ENCODE measurements at regions not wholly inside any gene's neighbourhood (a gene's known extent, or its start where the extent isn't known, plus 50 kb on each side); places are given as distances from the start of the nearest gene placed in this dataset.

GRCh38 chr1:116314305-116314919 lies 58.6 kb upstream of the ATP1A1 start (continued):
- peak; percentile 52; the same call in 1 of the 2 replicates for TF ChIP-seq HDAC1 (CRISPR knock-in tag; IDR thresholded peaks at IDR 0.05)
- no peak for TF ChIP-seq PRDM10 (CRISPR knock-in tag; IDR thresholded peaks at IDR 0.05; ENCODE audit: low read depth)
- TF ChIP-seq TEAD2 (CRISPR knock-in tag; IDR thresholded peaks at IDR 0.05): no peak
- TF ChIP-seq USF2 (IDR thresholded peaks at IDR 0.05; ENCODE audit: low read depth, low read length): no peak
- TF ChIP-seq USF2 (CRISPR knock-in tag; IDR thresholded peaks at IDR 0.05; ENCODE audit: borderline replicate concordance): no peak
- no peak for TF ChIP-seq ZNF629 (CRISPR knock-in tag; conservative IDR thresholded peaks at IDR 0.05)
- no peak for TF ChIP-seq KLF6 (CRISPR knock-in tag; IDR thresholded peaks at IDR 0.05)
- TF ChIP-seq THYN1 (CRISPR knock-in tag; IDR thresholded peaks at IDR 0.05; ENCODE audit: borderline replicate concordance, low read depth): no peak
- TF ChIP-seq ZFP37 (CRISPR knock-in tag; IDR thresholded peaks at IDR 0.05; ENCODE audit: borderline replicate concordance): no peak
- 0 out of 2 replicates have a peak, but pooled peaks have one; percentile 27 for TF ChIP-seq SAP130 (CRISPR knock-in tag; IDR thresholded peaks at IDR 0.05; ENCODE audit: low read depth)
- no peak for TF ChIP-seq YY1 (IDR thresholded peaks at IDR 0.05; ENCODE audit: insufficient read depth, insufficient replicate concordance, low read depth, low read length)
- no peak for TF ChIP-seq BATF2 (CRISPR knock-in tag; IDR thresholded peaks at IDR 0.05)
- TF ChIP-seq ZNF138 (CRISPR knock-in tag; IDR thresholded peaks at IDR 0.05; ENCODE audit: low read depth): no peak
- TF ChIP-seq THRA (CRISPR knock-in tag; IDR thresholded peaks at IDR 0.05; ENCODE audit: borderline replicate concordance): peak; percentile 70
- no peak for TF ChIP-seq DNMT3B (CRISPR knock-in tag; conservative IDR thresholded peaks at IDR 0.05)
- TF ChIP-seq SUZ12 (IDR thresholded peaks at IDR 0.05; ENCODE audit: low read depth, low read length): no peak
- 0 out of 2 replicates have a peak, but pooled peaks have one; percentile 38 for TF ChIP-seq ELF3 (CRISPR knock-in tag; IDR thresholded peaks at IDR 0.05)
- TF ChIP-seq CENPX (CRISPR knock-in tag; IDR thresholded peaks at IDR 0.05): no peak
- TF ChIP-seq TCF12 (IDR thresholded peaks at IDR 0.05): no peak
- TF ChIP-seq TCF12 (CRISPR knock-in tag; IDR thresholded peaks at IDR 0.05): no peak
- TF ChIP-seq SATB2 (CRISPR knock-in tag; IDR thresholded peaks at IDR 0.05): no peak
- no peak for TF ChIP-seq ATF5 (CRISPR knock-in tag; IDR thresholded peaks at IDR 0.05; ENCODE audit: low read depth)
